ENCODE measurements at regions not wholly inside any gene's neighbourhood (a gene's known extent, or its start where the extent isn't known, plus 50 kb on each side); places are given as distances from the start of the nearest gene placed in this dataset.

GRCh38 chr7:68216051-68216450 is 1219.4 kb downstream of the TYW1 start (continued):
- TF ChIP-seq REST (IDR thresholded peaks at IDR 0.05; ENCODE audit: unreplicated experiment) (no peak), EZH2phosphoT487 (IDR thresholded peaks at IDR 0.05; ENCODE audit: unreplicated experiment) (no peak), NANOG (IDR thresholded peaks at IDR 0.05; ENCODE audit: borderline replicate concordance) (no peak), ETS1 (IDR thresholded peaks at IDR 0.05) (no peak)

GRCh38 chr7:68217426-68217825 is 1220.8 kb downstream of the TYW1 start:
- no peak for DNase-seq (ENCODE audit: low spot score)
- Histone ChIP-seq H3F3A (replicated peaks; ENCODE audit: low read depth) (no peaks in the 10 kb centered on the region), H3K9me2 (ENCODE audit: insufficient read depth) (no peaks in the 10 kb centered on the region), H3K27ac (ENCODE audit: low read depth) (no peak overlapping the region), H3K4me3 (no peak overlapping the region), H3K27me3 (ENCODE audit: insufficient read depth) (no peaks in the 10 kb centered on the region), H3K36me3 (ENCODE audit: insufficient read depth) (no peaks in the 10 kb centered on the region), H4K20me1 (replicated peaks; ENCODE audit: insufficient read depth) (no peaks in the 10 kb centered on the region), H3K4me2 (no peak overlapping the region), H2AFZ (no peak overlapping the region), H3K4me1 (ENCODE audit: insufficient read depth) (no peaks in the 10 kb centered on the region), H3K79me2 (replicated peaks; ENCODE audit: insufficient read depth) (no peaks in the 10 kb centered on the region)
- H3K27ac Mint-ChIP-seq, result no peak overlapping the region
- peaks cover 97% of the 10 kb centered on the region for H3K9me3 Mint-ChIP-seq
- H3K4me1 Mint-ChIP-seq, result no peaks in the 10 kb centered on the region
- no peaks in the 10 kb centered on the region for H3K27me3 Mint-ChIP-seq (ENCODE audit: insufficient read depth, low read depth, poor library complexity)
- H3K36me3 Mint-ChIP-seq (ENCODE audit: low read depth), result peaks cover 33% of the 10 kb centered on the region
- no peak overlapping the region for H3K4me3 Mint-ChIP-seq
- no peak for ATAC-seq
- no peak for TF ChIP-seq STAT1 (IDR thresholded peaks at IDR 0.05; ENCODE audit: unreplicated experiment)
- TF ChIP-seq NANOG (IDR thresholded peaks at IDR 0.05; ENCODE audit: borderline replicate concordance), result no peak
- TF ChIP-seq JUNB (IDR thresholded peaks at IDR 0.05; ENCODE audit: unreplicated experiment), result no peak
- no peak for TF ChIP-seq CTCF (conservative IDR thresholded peaks at IDR 0.05; ENCODE audit: low read depth in 2 of 2)
- TF ChIP-seq ZNF331 (CRISPR knock-in tag; IDR thresholded peaks at IDR 0.05; ENCODE audit: low read depth), result no peak
- no peak for TF ChIP-seq EZH2 (IDR thresholded peaks at IDR 0.05; ENCODE audit: low read depth, unreplicated experiment)
- no peak for TF ChIP-seq POLR2AphosphoS5 (IDR thresholded peaks at IDR 0.05; ENCODE audit: low read depth)
- no peak for TF ChIP-seq ZNF114 (CRISPR knock-in tag; IDR thresholded peaks at IDR 0.05)
